NCI-H2107 treated with DMSO at 0.1 percent for 48 hours (cell line): ENCODE measurements at regions not wholly inside any gene's neighbourhood (a gene's known extent, or its start where the extent isn't known, plus 50 kb on each side); places are given as distances from the start of the nearest gene placed in this dataset.
A peak's percentile ranks its signal among the peaks of the same experiment; 100 is the strongest.
"Not testable (repeated sequence)": the region's sequence is repeated elsewhere in the genome, so short reads cannot be mapped to it uniquely, and the experiment has no call there.

Source experiments
- DNase-seq: peaks from one replicate; lab custom pipeline; 2025; ENCODE audit not compliant: unreplicated experiment; lab: John Stamatoyannopoulos, UW

DNA sequence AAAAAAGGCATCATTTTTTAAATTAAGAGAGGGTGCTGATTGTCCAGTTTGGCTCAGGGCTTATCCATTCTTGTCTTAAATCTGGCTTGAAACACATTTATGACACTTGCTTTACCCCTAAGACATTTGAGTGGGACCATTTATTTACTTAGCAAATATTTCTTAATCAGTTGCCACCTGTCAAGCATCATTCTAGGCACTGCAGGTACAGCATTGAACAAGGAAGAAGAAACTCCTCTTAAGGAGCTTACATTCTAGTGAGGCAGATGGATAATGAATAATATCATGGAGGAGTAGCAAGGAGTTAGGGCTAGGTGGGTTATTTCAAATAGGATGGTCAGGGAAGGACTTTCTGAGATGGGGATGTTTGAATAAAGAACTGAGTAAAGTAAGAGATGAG, 189.8 kb downstream of the UTRN start:
- no peak for DNase-seq

DNA sequence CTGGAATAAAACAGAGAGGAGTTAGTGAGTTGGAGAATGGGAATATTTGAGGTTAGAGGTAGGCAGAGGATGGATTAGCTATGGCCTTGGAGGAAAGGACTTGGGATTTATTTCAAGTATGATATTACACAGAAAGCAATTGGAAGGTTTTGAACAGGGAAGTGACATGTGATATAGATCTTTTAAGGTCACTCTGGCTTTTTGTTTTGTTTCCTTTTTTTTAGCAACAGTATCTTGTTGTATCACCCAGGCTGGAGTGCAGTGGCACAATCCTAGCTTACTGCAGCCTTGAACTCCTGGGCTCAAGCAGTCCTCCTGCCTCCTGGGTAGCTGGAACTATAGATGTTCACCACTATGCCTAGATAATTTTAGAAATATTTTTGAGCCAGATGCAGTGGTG, 190.3 kb downstream of the UTRN start:
- no peak for DNase-seq

DNA sequence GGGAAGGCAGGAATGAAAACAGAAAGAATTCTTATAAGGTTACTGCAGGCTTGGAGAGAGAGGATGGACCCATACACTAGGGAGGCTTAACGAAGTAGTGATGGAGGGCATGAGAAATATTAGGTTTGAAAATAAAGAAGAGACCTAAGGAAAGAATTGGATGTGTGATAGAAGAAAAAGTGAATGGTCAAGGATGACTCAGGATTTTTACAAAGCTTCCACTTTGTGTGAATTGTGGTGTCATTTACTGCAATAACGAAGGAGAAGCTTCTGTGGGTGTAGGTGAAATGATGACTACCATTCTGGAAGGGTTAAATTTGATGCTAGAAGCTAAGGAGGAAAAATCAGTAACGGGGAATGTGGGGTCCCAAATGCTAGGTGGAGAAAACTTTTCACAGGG, 191.2 kb downstream of the UTRN start:
- no peak for DNase-seq

DNA sequence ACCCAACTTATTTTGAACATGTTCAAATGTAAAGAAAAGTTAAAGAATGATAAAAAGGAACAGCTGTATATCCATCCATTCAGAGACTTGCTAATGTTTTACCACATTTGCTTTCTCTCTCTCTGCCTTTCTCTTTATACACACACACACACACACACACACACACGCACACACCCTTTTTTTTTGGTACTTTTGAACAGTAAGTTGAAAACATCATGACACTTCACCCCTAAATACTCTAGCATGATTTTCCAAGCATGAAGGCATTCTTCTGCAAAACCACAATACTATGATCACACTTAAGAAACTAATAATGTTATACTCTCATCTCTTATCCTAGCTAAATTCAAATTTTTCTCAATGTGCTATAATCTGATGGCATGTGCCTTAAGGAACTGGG, 192.3 kb downstream of the UTRN start:
- no peak for DNase-seq

DNA sequence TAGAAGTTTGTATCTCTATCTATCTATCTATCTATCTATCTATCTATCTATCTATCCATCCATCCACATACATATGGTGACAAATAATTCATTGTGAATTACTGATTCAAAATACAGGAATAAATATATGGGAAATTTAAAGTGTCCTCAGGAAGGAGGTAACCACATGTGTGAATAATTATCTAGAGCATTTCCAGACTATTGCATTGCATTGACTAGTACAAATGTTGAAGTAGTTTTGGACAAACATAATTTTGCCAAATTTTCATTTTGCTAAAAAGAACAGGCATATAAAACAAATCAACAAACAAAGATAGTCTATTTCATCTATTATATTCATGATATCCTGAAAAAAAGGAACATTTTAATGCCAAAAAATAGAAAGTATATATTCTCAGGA, 192.7 kb downstream of the UTRN start:
- DNase-seq: no peak

DNA sequence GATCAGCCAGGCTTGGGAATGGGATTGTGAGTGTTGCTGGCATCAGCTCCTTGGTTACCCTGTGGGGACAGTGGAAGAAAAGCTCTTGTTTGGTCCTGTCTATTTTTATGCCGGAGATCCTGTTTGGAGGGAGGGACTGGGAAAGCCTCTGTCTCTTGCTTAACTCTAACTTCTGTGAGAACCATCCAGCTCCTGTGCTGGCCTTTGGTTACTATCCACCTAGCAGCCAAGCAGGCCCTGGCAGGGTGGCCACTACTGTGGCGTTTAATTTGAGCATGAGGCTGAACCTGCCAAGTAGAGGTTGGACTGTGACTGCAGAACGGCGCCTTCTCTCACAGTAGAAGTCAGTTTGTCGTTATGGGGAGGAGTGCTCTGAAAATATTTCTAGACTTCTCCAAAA, 193.3 kb downstream of the UTRN start:
- DNase-seq: no peak

DNA sequence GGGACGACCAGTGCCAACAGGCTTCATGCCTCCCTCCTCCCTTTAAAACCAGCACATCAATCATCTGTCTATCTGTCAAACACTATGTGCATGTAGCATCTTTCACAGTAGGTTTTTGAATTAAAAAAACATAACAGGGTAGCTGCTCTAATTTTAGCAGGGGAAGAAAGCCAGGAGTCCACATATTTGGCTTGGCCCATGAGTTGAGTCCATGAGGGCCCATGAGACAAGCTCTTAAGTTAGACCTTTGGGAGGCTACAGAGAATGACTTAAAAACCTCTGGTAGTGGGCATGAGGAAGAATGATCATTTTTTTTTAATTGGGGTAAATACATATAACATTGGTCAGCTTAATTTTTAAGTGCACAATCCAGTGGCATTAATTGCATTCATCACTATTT, 194.9 kb downstream of the UTRN start:
- DNase-seq: no peak

GRCh38 chr6:144480473-144480872, 195.3 kb downstream of the UTRN start:
- no peak for DNase-seq

DNA sequence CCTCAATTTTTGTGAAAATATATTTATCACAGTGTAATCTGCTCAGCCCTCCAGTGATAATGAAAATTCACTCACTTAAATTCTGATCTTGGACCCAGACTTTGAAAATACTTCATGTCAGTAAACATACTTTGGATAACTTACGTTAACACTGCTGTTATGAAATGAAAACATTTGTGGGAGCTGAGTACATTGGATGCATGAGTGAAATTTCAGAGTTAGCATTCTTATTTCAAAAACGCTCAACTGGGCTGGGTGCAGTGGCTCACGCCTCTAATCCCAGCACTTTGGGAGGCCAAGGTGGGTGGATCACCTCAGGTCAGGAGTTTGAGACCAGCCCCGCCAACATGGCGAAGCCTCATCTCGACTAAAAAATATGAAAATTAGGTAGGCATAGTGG, 196.4 kb downstream of the UTRN start:
- no peak for DNase-seq

GRCh38 chr6:144482142-144482541, 197.0 kb downstream of the UTRN start:
- DNase-seq: peak; percentile 23

- DNase-seq: no peak
These were observed 200.4 kb downstream of the UTRN start for GRCh38 chr6:144485531-144485930.

GRCh38 chr6:144488590-144488989, 203.5 kb downstream of the UTRN start:
- DNase-seq: no peak

DNA sequence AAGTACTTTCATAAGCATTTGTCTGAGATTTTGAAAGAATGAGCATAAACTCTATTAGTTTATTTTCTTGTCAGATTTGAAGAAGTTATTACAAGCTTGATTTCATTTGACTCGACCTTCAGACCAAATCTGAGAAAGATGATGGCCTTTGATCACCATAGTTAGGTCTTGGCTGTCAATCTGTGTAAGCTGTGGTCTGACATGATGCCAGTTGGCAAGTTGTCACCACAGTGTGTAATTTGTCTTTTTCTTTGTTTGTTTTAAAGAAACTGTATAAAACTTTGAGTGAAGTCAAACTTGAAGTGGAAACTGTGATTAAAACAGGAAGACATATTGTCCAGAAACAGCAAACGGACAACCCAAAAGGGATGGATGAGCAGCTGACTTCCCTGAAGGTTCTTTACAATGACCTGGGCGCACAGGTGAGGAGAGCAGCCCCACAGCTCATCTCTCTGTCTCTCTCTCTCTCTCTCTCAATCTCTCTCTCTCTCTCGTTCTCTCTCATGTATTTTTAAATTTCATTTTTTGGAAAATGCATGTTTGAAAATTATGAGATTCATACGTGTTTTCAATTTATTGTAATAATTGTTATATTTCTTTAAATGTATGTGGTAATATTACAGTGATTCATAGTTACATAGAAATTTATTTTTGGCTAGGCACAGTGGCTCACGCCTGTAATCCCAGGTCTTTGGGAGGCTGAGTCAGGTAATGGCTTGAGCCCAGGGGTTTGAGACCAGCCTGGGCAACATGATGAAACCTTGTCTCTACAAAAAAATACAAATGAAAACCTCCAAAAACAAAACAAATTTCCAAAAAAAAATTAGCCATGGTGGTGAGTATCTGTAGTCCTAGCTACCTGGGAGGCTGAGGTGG, 208.1 kb downstream of the UTRN start:
- no peak for DNase-seq

- not testable (repeated sequence) for DNase-seq
These were observed 209.9 kb downstream of the UTRN start for GRCh38 chr6:144495076-144495475.

DNA sequence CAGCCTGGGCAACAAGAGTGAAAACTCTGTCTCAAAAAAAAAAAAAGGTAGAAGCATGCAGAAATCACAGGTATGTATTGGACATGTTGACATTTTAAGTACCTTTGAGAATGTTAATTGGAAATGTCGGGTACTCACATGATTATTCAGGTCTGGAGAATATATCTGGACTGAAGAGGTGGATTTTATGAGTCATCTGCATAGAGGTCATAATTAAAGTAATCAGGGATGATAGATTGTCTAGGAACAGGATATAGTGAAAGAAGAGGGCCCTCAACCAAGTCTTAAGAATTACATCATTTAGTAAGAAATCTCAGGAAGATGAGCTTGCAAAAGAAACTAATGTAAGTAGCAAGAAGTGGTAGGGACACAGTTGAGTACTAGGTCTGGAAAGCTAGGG, 212.5 kb downstream of the UTRN start:
- DNase-seq: no peak

DNA sequence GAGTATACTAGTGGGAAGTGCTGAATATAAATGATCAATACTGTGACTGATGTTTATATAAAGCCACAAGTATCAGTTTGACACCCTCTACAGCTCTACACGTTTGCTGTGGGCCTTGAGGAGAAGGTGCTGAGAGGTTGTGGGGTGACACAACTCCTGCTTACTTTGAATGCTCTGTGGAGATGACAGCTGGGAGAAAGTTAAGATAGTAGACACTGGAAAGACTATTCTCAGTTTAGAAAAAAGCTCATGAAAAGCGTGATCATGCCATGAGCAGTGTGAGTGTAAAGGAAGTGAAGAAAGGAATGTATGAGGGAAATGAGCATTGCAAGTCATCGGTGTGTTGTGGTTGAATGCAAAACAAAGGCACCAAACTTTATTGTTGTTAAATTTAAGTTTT, 215.8 kb downstream of the UTRN start:
- no peak for DNase-seq

DNA sequence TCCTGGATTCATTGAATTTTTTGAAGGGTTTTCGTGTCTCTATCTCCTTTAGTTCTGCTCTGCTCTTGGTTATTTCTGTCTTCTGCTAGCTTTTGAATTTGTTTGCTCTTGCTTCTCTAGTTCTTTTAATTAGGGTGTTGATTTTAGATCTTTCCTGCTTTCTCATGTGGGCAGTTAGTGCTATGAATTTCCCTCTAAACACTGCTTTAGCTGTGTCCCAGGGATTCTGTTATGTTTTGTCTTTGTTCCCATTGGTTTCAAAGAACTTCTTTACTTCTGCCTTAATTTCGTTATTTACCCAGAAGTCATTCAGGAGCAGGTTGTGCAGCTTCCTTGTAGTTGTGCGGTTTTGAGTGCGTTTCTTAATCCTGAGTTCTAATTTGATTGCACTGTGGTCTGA, 220.1 kb downstream of the UTRN start:
- DNase-seq: not testable (repeated sequence)

DNA sequence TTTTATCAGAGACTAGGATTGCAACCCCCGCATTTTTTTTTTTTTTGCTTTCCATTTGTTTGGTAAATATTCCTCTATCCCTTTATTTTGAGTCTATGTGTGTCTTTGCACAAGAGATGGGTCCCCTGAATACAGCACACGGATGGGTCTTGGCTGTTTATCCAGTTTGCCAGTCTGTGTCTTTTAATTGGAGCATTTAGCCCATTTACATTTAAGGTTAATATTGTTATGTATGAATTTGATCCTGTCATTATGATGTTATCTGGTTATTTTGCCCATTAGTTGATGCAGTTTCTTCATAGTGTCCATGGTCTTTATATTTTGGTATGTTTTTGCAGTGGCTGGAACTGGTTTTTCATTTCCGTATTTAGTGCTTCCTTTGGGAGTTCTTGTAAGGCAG, 220.9 kb downstream of the UTRN start:
- not testable (repeated sequence) for DNase-seq

- DNase-seq: not testable (repeated sequence)
These were observed 222.7 kb downstream of the UTRN start for GRCh38 chr6:144507772-144508312.

DNA sequence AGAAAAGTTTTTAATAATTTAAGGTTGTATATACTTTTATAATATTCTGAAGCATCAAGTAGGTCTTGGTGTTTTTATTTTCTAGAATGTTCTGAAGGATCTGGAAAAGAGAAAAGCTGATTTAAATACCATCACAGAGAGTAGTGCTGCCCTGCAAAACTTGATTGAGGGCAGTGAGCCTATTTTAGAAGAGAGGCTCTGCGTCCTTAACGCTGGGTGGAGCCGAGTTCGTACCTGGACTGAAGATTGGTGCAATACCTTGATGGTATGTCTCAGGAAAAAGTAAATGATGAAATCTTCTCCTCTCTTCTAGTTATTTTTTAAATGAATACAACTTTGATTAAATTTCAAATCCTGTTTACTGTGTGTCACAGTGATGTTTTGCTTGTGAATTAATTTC, 225.7 kb downstream of the UTRN start:
- no peak for DNase-seq

DNA sequence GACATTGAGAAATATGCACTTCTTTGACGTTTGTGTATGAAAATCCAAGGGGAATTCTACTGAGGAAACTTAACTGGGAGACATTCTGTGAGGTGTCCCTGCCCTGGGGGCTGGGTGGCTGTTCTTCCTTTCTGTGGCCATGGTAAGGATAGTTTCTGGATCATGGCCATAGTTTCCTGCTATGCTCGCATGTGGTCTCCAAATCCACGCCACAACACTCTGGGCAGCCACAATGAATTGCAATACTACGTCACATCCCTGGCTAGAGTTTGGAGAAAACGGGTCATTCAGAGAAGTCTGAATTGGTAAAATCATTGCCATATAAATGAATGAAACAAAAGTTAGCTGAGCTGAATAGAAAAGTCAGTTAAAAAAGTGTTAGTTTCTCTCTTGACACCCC, 230.6 kb downstream of the UTRN start:
- DNase-seq: no peak

- DNase-seq: no peak
These were observed 234.3 kb downstream of the UTRN start for GRCh38 chr6:144519426-144519825.
